ENCODE measurements at regions not wholly inside any gene's neighbourhood (a gene's known extent, or its start where the extent isn't known, plus 50 kb on each side); places are given as distances from the start of the nearest gene placed in this dataset.

- Histone ChIP-seq H2AFZ (ENCODE audit: low read length) (no peak overlapping the region), H4K20me1 (ENCODE audit: control insufficient read depth, extremely low read depth, insufficient read depth, low read length) (no peaks in the 10 kb centered on the region), H3K4me3 (replicated peaks in 1 of 4; ENCODE audit: control extremely low read depth in 1 of 4, insufficient read depth in 1 of 4, low read depth in 3 of 4, low read length in 4 of 4) (no peak overlapping the region), H3K4me1 (ENCODE audit: control insufficient read depth, extremely low read depth, insufficient read depth, low read length) (peaks cover 4% of the 10 kb centered on the region), H3K9ac (ENCODE audit: insufficient read depth, low read length) (no peak overlapping the region), H3K27me3 (ENCODE audit: control insufficient read depth, insufficient read depth, low read length) (no peaks in the 10 kb centered on the region), H3K79me2 (ENCODE audit: control insufficient read depth, insufficient read depth, low read length) (no peaks in the 10 kb centered on the region), H3K4me2 (ENCODE audit: extremely low read depth, insufficient read depth, low read length) (no peak overlapping the region), H3K9me3 (ENCODE audit: control insufficient read depth, insufficient read depth, low read depth, low read length) (no peaks in the 10 kb centered on the region), H3K36me3 (ENCODE audit: control insufficient read depth, insufficient read depth, low read length) (no peaks in the 10 kb centered on the region), H3K27ac (ENCODE audit: insufficient read depth, low read length) (no peak overlapping the region)
- TF ChIP-seq CTCF (conservative IDR thresholded peaks at IDR 0.05 in 1 of 2, IDR thresholded peaks at IDR 0.05 in 1 of 2; ENCODE audit: low read depth in 1 of 2, low read length in 2 of 2) (no peak), EZH2 (IDR thresholded peaks at IDR 0.05; ENCODE audit: low read length, missing control alignments) (no peak)
- DNase-seq (ENCODE audit: low read depth in 2 of 2), result no peak
Measured at GRCh38 chr9:107190936-107191290, 92.2 kb upstream of the RAD23B start.

GRCh38 chr9:107193251-107193650 is 89.8 kb upstream of the RAD23B start:
- no peak for TF ChIP-seq CTCF (conservative IDR thresholded peaks at IDR 0.05 in 1 of 2, IDR thresholded peaks at IDR 0.05 in 1 of 2; ENCODE audit: low read depth in 1 of 2, low read length in 2 of 2)
- TF ChIP-seq EZH2 (IDR thresholded peaks at IDR 0.05; ENCODE audit: low read length, missing control alignments), result no peak

DNA sequence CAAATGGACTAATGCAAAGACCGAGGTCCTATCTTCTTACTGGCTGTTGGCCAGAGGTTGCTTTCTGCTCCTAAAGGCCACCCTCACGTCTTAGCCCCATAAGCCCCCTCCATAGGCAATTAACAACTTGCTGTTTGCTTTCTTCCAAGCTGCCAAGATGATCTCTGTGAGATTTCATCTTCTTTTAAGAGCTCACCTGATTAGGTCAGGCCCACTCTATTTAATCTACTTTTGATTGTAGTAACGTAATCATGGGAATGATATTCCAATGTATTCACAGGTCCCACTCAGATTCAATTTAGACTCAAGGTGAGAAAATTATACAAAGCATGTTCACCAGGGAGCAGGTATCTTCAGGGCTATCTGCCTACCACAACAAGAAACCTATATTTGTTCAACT is 84.4 kb upstream of the RAD23B start:
- Histone ChIP-seq H4K20me1 (ENCODE audit: control insufficient read depth, extremely low read depth, insufficient read depth, low read length) (no peaks in the 10 kb centered on the region), H3K36me3 (ENCODE audit: control insufficient read depth, insufficient read depth, low read length) (no peaks in the 10 kb centered on the region), H2AFZ (ENCODE audit: low read length) (no peak overlapping the region), H3K4me1 (ENCODE audit: control insufficient read depth, extremely low read depth, insufficient read depth, low read length) (no peaks in the 10 kb centered on the region), H3K79me2 (ENCODE audit: control insufficient read depth, insufficient read depth, low read length) (no peaks in the 10 kb centered on the region), H3K27ac (ENCODE audit: insufficient read depth, low read length) (no peak overlapping the region), H3K9me3 (ENCODE audit: control insufficient read depth, insufficient read depth, low read depth, low read length) (no peaks in the 10 kb centered on the region), H3K4me2 (ENCODE audit: extremely low read depth, insufficient read depth, low read length) (no peak overlapping the region), H3K27me3 (ENCODE audit: control insufficient read depth, insufficient read depth, low read length) (no peaks in the 10 kb centered on the region), H3K9ac (ENCODE audit: insufficient read depth, low read length) (no peak overlapping the region), H3K4me3 (replicated peaks in 1 of 4; ENCODE audit: control extremely low read depth in 1 of 4, insufficient read depth in 1 of 4, low read depth in 3 of 4, low read length in 4 of 4) (no peak overlapping the region)
- DNase-seq (ENCODE audit: low read depth in 2 of 2), result no peak
- no peak for TF ChIP-seq EZH2 (IDR thresholded peaks at IDR 0.05; ENCODE audit: low read length, missing control alignments)
- no peak for TF ChIP-seq CTCF (conservative IDR thresholded peaks at IDR 0.05 in 1 of 2, IDR thresholded peaks at IDR 0.05 in 1 of 2; ENCODE audit: low read depth in 1 of 2, low read length in 2 of 2)

More at GRCh38 chr9:107193251-107193650, 89.8 kb upstream of the RAD23B start:
- no peak for DNase-seq (ENCODE audit: low read depth in 2 of 2)
- H4K20me1 ChIP-seq (ENCODE audit: control insufficient read depth, extremely low read depth, insufficient read depth, low read length), result no peaks in the 10 kb centered on the region
- no peaks in the 10 kb centered on the region for H3K79me2 ChIP-seq (ENCODE audit: control insufficient read depth, insufficient read depth, low read length)
- H3K4me1 ChIP-seq (ENCODE audit: control insufficient read depth, extremely low read depth, insufficient read depth, low read length), result peaks cover 4% of the 10 kb centered on the region
- H3K36me3 ChIP-seq (ENCODE audit: control insufficient read depth, insufficient read depth, low read length), result no peaks in the 10 kb centered on the region
- no peak overlapping the region for H3K4me2 ChIP-seq (ENCODE audit: extremely low read depth, insufficient read depth, low read length)
- H3K27ac ChIP-seq (ENCODE audit: insufficient read depth, low read length), result no peak overlapping the region
- H3K9ac ChIP-seq (ENCODE audit: insufficient read depth, low read length), result no peak overlapping the region
- H3K4me3 ChIP-seq (replicated peaks in 1 of 4; ENCODE audit: control extremely low read depth in 1 of 4, insufficient read depth in 1 of 4, low read depth in 3 of 4, low read length in 4 of 4), result no peak overlapping the region
- no peak overlapping the region for H2AFZ ChIP-seq (ENCODE audit: low read length)
- H3K9me3 ChIP-seq (ENCODE audit: control insufficient read depth, insufficient read depth, low read depth, low read length), result no peaks in the 10 kb centered on the region
- H3K27me3 ChIP-seq (ENCODE audit: control insufficient read depth, insufficient read depth, low read length), result no peaks in the 10 kb centered on the region
